Fibroblast of lung (primary cell): ENCODE measurements at regions not wholly inside any gene's neighbourhood (a gene's known extent, or its start where the extent isn't known, plus 50 kb on each side); places are given as distances from the start of the nearest gene placed in this dataset.

Experiments used
- CTCF ChIP-seq, 2 donors: IDR thresholded peaks in 1 of 2; conservative IDR thresholded peaks in 1 of 2; 1 replicate in 1 of 2; 2 replicates in 1 of 2; pipeline ENCODE4 v1.5.1; 2011 to 2012; ENCODE audit warnings: low read length in 2 of 2, control low read depth in 1 of 2, inconsistent platforms in 1 of 2, low read depth in 1 of 2, mild to moderate bottlenecking in 1 of 2
- EZH2 ChIP-seq: IDR thresholded peaks from 2 replicates; pipeline ENCODE4 v1.5.1; 2012; ENCODE audit warnings: low read length, control low read depth, mild to moderate bottlenecking; ENCODE audit errors: missing control alignments

GRCh38 chr9:81868145-81868544, 60.1 kb upstream of the SPATA31D4 start:
- TF ChIP-seq CTCF (conservative IDR thresholded peaks at IDR 0.05 in 1 of 2, IDR thresholded peaks at IDR 0.05 in 1 of 2; ENCODE audit: low read depth in 1 of 2, low read length in 2 of 2), result no peak
- no peak for TF ChIP-seq EZH2
